K562 (cell line): ENCODE measurements at regions not wholly inside any gene's neighbourhood (a gene's known extent, or its start where the extent isn't known, plus 50 kb on each side); places are given as distances from the start of the nearest gene placed in this dataset.

ENCODE experiments used
- ARID2 ChIP-seq: fragments of 450-650 bp; IDR thresholded peaks from 2 replicates; pipeline ENCODE4 v1.6.1; 2017; ENCODE audit warnings: antibody characterized with exemption, mild to moderate bottlenecking
- BHLHE40 ChIP-seq: IDR thresholded peaks from 2 replicates; pipeline ENCODE4 v1.6.1; 2011; ENCODE audit warnings: low read length, improper control_type of control experiment
- TF ChIP-seq, protein P1 (sequence below): fragments of 450-650 bp; IDR thresholded peaks from 2 replicates; pipeline ENCODE4 v1.6.1; 2016

DNA sequence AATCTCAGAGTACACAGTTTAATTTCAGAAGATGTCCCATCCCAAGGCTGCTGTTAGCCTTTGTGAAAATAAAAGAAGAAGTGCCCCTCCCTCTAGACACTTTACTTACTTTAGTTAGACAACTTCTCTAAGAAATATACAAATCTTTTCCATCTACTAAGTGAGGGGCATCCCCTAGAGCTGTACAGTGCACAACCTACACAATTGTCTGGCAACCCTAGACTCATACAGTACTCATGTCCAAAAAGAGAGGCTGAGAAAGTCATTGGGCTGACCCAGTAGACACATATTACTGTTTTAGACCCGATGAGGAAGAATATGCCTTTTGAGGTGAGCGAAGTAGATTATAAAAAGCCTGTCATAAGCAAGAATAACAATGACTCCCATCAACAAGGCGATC, 297.6 kb downstream of the IDS start:
- TF ChIP-seq, protein P1, sequence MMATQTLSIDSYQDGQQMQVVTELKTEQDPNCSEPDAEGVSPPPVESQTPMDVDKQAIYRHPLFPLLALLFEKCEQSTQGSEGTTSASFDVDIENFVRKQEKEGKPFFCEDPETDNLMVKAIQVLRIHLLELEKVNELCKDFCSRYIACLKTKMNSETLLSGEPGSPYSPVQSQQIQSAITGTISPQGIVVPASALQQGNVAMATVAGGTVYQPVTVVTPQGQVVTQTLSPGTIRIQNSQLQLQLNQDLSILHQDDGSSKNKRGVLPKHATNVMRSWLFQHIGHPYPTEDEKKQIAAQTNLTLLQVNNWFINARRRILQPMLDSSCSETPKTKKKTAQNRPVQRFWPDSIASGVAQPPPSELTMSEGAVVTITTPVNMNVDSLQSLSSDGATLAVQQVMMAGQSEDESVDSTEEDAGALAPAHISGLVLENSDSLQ = no peak
- TF ChIP-seq ARID2 (no peak), BHLHE40 (no peak)
